ENCODE measurements at regions not wholly inside any gene's neighbourhood (a gene's known extent, or its start where the extent isn't known, plus 50 kb on each side); places are given as distances from the start of the nearest gene placed in this dataset.

- DNase-seq, result no peak
These were observed 52.4 kb upstream of the UPP2 start for GRCh38 chr2:158049129-158049855.

- no peak for DNase-seq
These were observed 53.3 kb upstream of the UPP2 start for GRCh38 chr2:158048327-158048726.

GRCh38 chr2:158047156-158047611, 54.5 kb upstream of the UPP2 start:
- no peak for DNase-seq

- DNase-seq, result no peak
These were observed 55.4 kb upstream of the UPP2 start for GRCh38 chr2:158046121-158046880.

GRCh38 chr2:158045362-158045761, 56.3 kb upstream of the UPP2 start:
- DNase-seq, result no peak

GRCh38 chr2:158043181-158043948, 58.3 kb upstream of the UPP2 start:
- DNase-seq, result no peak

- no peak for DNase-seq
These were observed 59.0 kb upstream of the UPP2 start for GRCh38 chr2:158042666-158043065.

GRCh38 chr2:158042245-158042644, 59.4 kb upstream of the UPP2 start:
- peak in 1 of 3 experiments; percentile 0 for DNase-seq

- DNase-seq, result no peak
These were observed 60.3 kb upstream of the UPP2 start for GRCh38 chr2:158041400-158041799.

- DNase-seq, result no peak
These were observed 62.8 kb upstream of the UPP2 start for GRCh38 chr2:158038901-158039300.

- DNase-seq, result peak; percentile 6 to 59 (median 26)
These were observed 67.3 kb upstream of the UPP2 start for GRCh38 chr2:158034198-158034866.

- no peak for DNase-seq
These were observed 70.3 kb upstream of the UPP2 start for GRCh38 chr2:158031371-158031770.

GRCh38 chr2:158025255-158025996, 76.2 kb upstream of the UPP2 start:
- DNase-seq, result no peak

- DNase-seq, result peak; percentile 1 to 50 (median 33)
These were observed 77.3 kb upstream of the UPP2 start for GRCh38 chr2:158024288-158024898.

GRCh38 chr2:158022888-158023287, 78.8 kb upstream of the UPP2 start:
- no peak for DNase-seq

GRCh38 chr2:158021226-158021625, 80.5 kb upstream of the UPP2 start:
- no peak for DNase-seq

- no peak for DNase-seq
These were observed 86.1 kb upstream of the UPP2 start for GRCh38 chr2:158015428-158016076.

- DNase-seq, result no peak
These were observed 87.8 kb upstream of the UPP2 start for GRCh38 chr2:158013891-158014290.

GRCh38 chr2:158011055-158011771, 90.5 kb upstream of the UPP2 start:
- no peak for DNase-seq

GRCh38 chr2:158009399-158009798, 92.3 kb upstream of the UPP2 start:
- DNase-seq, result no peak

Measured in NCI-H1417 (cell line).